GM10248 (cell line): ENCODE measurements at regions not wholly inside any gene's neighbourhood (a gene's known extent, or its start where the extent isn't known, plus 50 kb on each side); places are given as distances from the start of the nearest gene placed in this dataset.
A peak's percentile ranks its signal among the peaks of the same experiment; 100 is the strongest.
"Not testable (repeated sequence)": the region's sequence is repeated elsewhere in the genome, so short reads cannot be mapped to it uniquely, and the experiment has no call there.

Experiments used
- CTCF ChIA-PET: fragments of 300-600 bp; sonication (Branson Sonifier 250); formaldehyde crosslinking; extraction: SDS; loops from one replicate; lab custom pipeline; 2021; ENCODE audit warnings: antibody characterized with exemption; lab: Yijun Ruan, JAX
- POLR2A ChIA-PET: fragments of 350-650 bp; sonication (Branson Sonifier 250); formaldehyde crosslinking; extraction: SDS; loops from one replicate; lab custom pipeline; 2020; ENCODE audit warnings: antibody characterized with exemption; lab: Yijun Ruan, JAX
- DNase-seq: peaks from one replicate; pipeline ENCODE4 v3.0.0; 2012; ENCODE audit errors: extremely low spot score
- TF ChIP-seq, protein P1 (sequence below): IDR thresholded peaks from 2 replicates; pipeline ENCODE4 v1.5.1; 2012; ENCODE audit warnings: mild to moderate bottlenecking, low read depth; ENCODE audit errors: extremely low read depth, missing control alignments, control extremely low read depth

DNA sequence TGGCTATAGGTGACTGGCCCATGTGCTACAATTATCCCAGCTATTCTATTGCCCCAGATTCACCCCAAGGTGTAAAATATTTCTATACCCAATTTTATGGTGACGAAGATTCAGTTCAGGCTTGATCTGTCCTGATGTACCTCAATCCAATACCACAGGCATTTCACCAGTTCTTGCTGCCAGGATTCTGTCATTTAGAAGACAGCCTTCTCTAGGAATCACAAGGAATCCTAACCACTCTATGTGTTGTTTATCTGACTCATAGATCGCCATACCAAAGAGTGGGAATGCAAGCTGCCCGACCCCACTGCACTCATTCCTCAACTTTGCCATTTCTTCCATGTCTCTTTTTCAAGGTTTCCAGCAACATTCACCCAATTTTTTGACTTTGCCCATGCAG lies 355.0 kb upstream of the EMCN start:
- TF ChIP-seq, protein P1, sequence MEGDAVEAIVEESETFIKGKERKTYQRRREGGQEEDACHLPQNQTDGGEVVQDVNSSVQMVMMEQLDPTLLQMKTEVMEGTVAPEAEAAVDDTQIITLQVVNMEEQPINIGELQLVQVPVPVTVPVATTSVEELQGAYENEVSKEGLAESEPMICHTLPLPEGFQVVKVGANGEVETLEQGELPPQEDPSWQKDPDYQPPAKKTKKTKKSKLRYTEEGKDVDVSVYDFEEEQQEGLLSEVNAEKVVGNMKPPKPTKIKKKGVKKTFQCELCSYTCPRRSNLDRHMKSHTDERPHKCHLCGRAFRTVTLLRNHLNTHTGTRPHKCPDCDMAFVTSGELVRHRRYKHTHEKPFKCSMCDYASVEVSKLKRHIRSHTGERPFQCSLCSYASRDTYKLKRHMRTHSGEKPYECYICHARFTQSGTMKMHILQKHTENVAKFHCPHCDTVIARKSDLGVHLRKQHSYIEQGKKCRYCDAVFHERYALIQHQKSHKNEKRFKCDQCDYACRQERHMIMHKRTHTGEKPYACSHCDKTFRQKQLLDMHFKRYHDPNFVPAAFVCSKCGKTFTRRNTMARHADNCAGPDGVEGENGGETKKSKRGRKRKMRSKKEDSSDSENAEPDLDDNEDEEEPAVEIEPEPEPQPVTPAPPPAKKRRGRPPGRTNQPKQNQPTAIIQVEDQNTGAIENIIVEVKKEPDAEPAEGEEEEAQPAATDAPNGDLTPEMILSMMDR: no peak
- CTCF ChIA-PET: no interaction called here
- POLR2A ChIA-PET: no interaction called here

GRCh38 chr4:100870940-100871772 lies 353.3 kb upstream of the EMCN start:
- TF ChIP-seq, protein P1: no peak
- ChIA-PET CTCF (interaction anchor here (0.6 to 1.5 kb wide), 2 partner anchors 11 to 12 kb away, joined by 3 read pairs; no protein-coding TSS in a partner anchor), POLR2A (no interaction called here)
- DNase-seq: no peak

More for the DNA sequence above, 355.0 kb upstream of the EMCN start:
- no peak for DNase-seq

GRCh38 chr4:100869276-100869675 lies 351.5 kb upstream of the EMCN start:
- CTCF ChIA-PET: interaction anchor here (0.9 to 1.5 kb wide), 5 partner anchors 10 to 25 kb away, joined by 3 to 6 read pairs (median 3); no protein-coding TSS in a partner anchor
- POLR2A ChIA-PET: no interaction called here
- TF ChIP-seq, protein P1: no peak
- no peak for DNase-seq

- POLR2A ChIA-PET, DNase-seq: not testable (repeated sequence)
- CTCF ChIA-PET: interaction anchor here (1.3 to 1.4 kb wide), 2 partner anchors 9 to 13 kb away, joined by 5 to 6 read pairs; no protein-coding TSS in a partner anchor
Observed at GRCh38 chr4:100868281-100868680, 350.5 kb upstream of the EMCN start.

DNA sequence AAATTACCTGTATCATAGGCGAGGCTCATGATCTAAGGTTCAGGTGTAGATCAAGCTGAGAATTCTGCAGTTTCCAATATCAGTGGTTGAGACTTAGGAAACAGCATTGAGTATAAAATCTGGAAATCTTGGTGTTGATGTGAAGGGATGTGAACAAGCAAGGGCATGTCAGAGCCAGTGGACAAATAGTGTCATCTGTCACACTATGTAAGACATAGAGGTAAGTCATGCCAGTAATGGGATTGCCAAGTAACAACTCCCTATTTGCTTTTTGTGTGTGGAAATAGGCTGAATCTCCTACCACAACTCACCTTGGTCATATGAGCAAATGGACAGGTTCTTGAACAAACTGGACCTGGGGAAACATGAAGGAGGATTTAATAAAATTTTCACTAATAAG lies 334.5 kb upstream of the EMCN start:
- no peak for DNase-seq
- CTCF ChIA-PET: no interaction called here
- TF ChIP-seq, protein P1: no peak
- POLR2A ChIA-PET: no interaction called here

GRCh38 chr4:100849319-100849718 lies 331.5 kb upstream of the EMCN start:
- TF ChIP-seq, protein P1: no peak
- CTCF ChIA-PET: interaction anchor here (2.0 to 3.0 kb wide), 3 partner anchors 12 to 25 kb away, joined by 4 to 12 read pairs (median 9); no protein-coding TSS in a partner anchor
- POLR2A ChIA-PET: no interaction called here
- DNase-seq: no peak

- CTCF ChIA-PET: interaction anchor here (0.8 to 3.0 kb wide), 4 partner anchors 11 to 24 kb away, joined by 3 to 12 read pairs (median 6); no protein-coding TSS in a partner anchor
- POLR2A ChIA-PET: no interaction called here
- DNase-seq: no peak
- TF ChIP-seq, protein P1: peak; percentile 36
Observed at GRCh38 chr4:100848841-100849240, 331.0 kb upstream of the EMCN start.
